Large intestine (tissue), 3 donors: ENCODE measurements at regions not wholly inside any gene's neighbourhood (a gene's known extent, or its start where the extent isn't known, plus 50 kb on each side); places are given as distances from the start of the nearest gene placed in this dataset.
"Not testable (repeated sequence)": the region's sequence is repeated elsewhere in the genome, so short reads cannot be mapped to it uniquely, and the experiment has no call there.

Source experiments
- DNase-seq, 2 donors: peaks; one replicate each; pipeline versions ENCODE4 v3.0.0 to v3.0.0-alpha.2; 2013
- H3K27ac ChIP-seq: one replicate; pipeline ENCODE4 v1.5.1; 2013; ENCODE audit warnings: low read length
- H3K27me3 ChIP-seq: 2 replicates; pipeline ENCODE4 v1.6.1; 2013; ENCODE audit warnings: low read length; ENCODE audit not compliant: control insufficient read depth, insufficient read depth
- H3K36me3 ChIP-seq: 2 replicates; pipeline ENCODE4 v1.6.1; 2013; ENCODE audit warnings: low read length; ENCODE audit not compliant: control insufficient read depth, insufficient read depth
- H3K4me1 ChIP-seq: one replicate; pipeline ENCODE4 v1.6.1; 2013; ENCODE audit warnings: low read length; ENCODE audit not compliant: control insufficient read depth, insufficient read depth
- H3K4me3 ChIP-seq: one replicate; pipeline ENCODE4 v1.5.1; 2013; ENCODE audit warnings: low read length
- H3K9me3 ChIP-seq: one replicate; pipeline ENCODE4 v1.6.1; 2013; ENCODE audit warnings: mild to moderate bottlenecking, low read depth, low read length, moderate library complexity; ENCODE audit not compliant: control insufficient read depth
- WGBS: methylation state at CpG from one replicate; pipeline ENCODE4 v1.1.5; 2013; ENCODE audit warnings: low lambda C conversion rate; ENCODE audit not compliant: insufficient coverage; 5-methylcytosine and 5-hydroxymethylcytosine counted together

GRCh38 chr18:55900380-55900779 is 312.4 kb upstream of the TCF4 start:
- WGBS, result 40% methylated on average over 1 of the region's 2 CpGs
- no peak for DNase-seq
- no peaks in the 10 kb centered on the region for H3K9me3 ChIP-seq
- no peak overlapping the region for H3K4me3 ChIP-seq
- H3K4me1 ChIP-seq, result no peaks in the 10 kb centered on the region
- H3K27ac ChIP-seq, result no peak overlapping the region
- H3K27me3 ChIP-seq, result no peaks in the 10 kb centered on the region
- no peaks in the 10 kb centered on the region for H3K36me3 ChIP-seq

GRCh38 chr18:55897091-55897689 is 309.2 kb upstream of the TCF4 start:
- DNase-seq, result no peak
- no peaks in the 10 kb centered on the region for H3K4me1 ChIP-seq
- H3K36me3 ChIP-seq, result no peaks in the 10 kb centered on the region
- 81% methylated on average over 3 of the region's 3 CpGs for WGBS
- H3K27me3 ChIP-seq, result no peaks in the 10 kb centered on the region
- H3K9me3 ChIP-seq, result no peaks in the 10 kb centered on the region
- no peak overlapping the region for H3K4me3 ChIP-seq
- no peak overlapping the region for H3K27ac ChIP-seq

GRCh38 chr18:55893948-55894347 is 306.0 kb upstream of the TCF4 start:
- no peak overlapping the region for H3K4me3 ChIP-seq
- no peaks in the 10 kb centered on the region for H3K27me3 ChIP-seq
- WGBS, result 93% methylated on average over 4 of the region's 5 CpGs
- H3K27ac ChIP-seq, result no peak overlapping the region
- H3K4me1 ChIP-seq, result no peaks in the 10 kb centered on the region
- no peaks in the 10 kb centered on the region for H3K36me3 ChIP-seq
- DNase-seq, result no peak
- H3K9me3 ChIP-seq, result no peaks in the 10 kb centered on the region

GRCh38 chr18:55892862-55893813 is 305.1 kb upstream of the TCF4 start:
- H3K27me3 ChIP-seq, H3K4me3 ChIP-seq, H3K36me3 ChIP-seq, H3K4me1 ChIP-seq, DNase-seq, H3K9me3 ChIP-seq, H3K27ac ChIP-seq: not testable (repeated sequence)
- WGBS, result no CpG with 5 or more reads among the region's 28 CpGs

- no peak for DNase-seq
- Histone ChIP-seq H3K9me3 (no peaks in the 10 kb centered on the region), H3K27me3 (no peaks in the 10 kb centered on the region), H3K27ac (no peak overlapping the region), H3K4me1 (no peaks in the 10 kb centered on the region), H3K4me3 (no peak overlapping the region), H3K36me3 (no peaks in the 10 kb centered on the region)
- 80% methylated on average over 2 of the region's 4 CpGs for WGBS
These were observed 298.9 kb upstream of the TCF4 start for GRCh38 chr18:55886886-55887285.

GRCh38 chr18:55884498-55884897 is 296.5 kb upstream of the TCF4 start:
- H3K27ac ChIP-seq, result no peak overlapping the region
- H3K4me3 ChIP-seq, result no peak overlapping the region
- H3K36me3 ChIP-seq, result no peaks in the 10 kb centered on the region
- H3K27me3 ChIP-seq, result no peaks in the 10 kb centered on the region
- H3K4me1 ChIP-seq, result no peaks in the 10 kb centered on the region
- no peaks in the 10 kb centered on the region for H3K9me3 ChIP-seq
- no peak for DNase-seq
- WGBS, result 80% methylated on average over 2 of the region's 2 CpGs

GRCh38 chr18:55880617-55881016 is 292.6 kb upstream of the TCF4 start:
- WGBS, result no CpG with 5 or more reads among the region's 8 CpGs
- DNase-seq, result no peak
- no peaks in the 10 kb centered on the region for H3K4me1 ChIP-seq
- H3K27ac ChIP-seq, result no peak overlapping the region
- H3K36me3 ChIP-seq, result no peaks in the 10 kb centered on the region
- no peak overlapping the region for H3K4me3 ChIP-seq
- H3K27me3 ChIP-seq, result no peaks in the 10 kb centered on the region
- H3K9me3 ChIP-seq, result no peaks in the 10 kb centered on the region

GRCh38 chr18:55879331-55879730 is 291.3 kb upstream of the TCF4 start:
- Histone ChIP-seq H3K27ac (no peak overlapping the region), H3K27me3 (no peaks in the 10 kb centered on the region), H3K4me1 (no peaks in the 10 kb centered on the region), H3K9me3 (no peaks in the 10 kb centered on the region), H3K4me3 (no peak overlapping the region), H3K36me3 (no peaks in the 10 kb centered on the region)
- no peak for DNase-seq
- no CpG with 5 or more reads among the region's 2 CpGs for WGBS

GRCh38 chr18:55878224-55878623 is 290.2 kb upstream of the TCF4 start:
- no peaks in the 10 kb centered on the region for H3K9me3 ChIP-seq
- no peaks in the 10 kb centered on the region for H3K4me1 ChIP-seq
- no peak overlapping the region for H3K4me3 ChIP-seq
- no peak for DNase-seq
- no peaks in the 10 kb centered on the region for H3K27me3 ChIP-seq
- no peak overlapping the region for H3K27ac ChIP-seq
- no peaks in the 10 kb centered on the region for H3K36me3 ChIP-seq
- WGBS, result no CpG with 5 or more reads among the region's 1 CpG

- no peaks in the 10 kb centered on the region for H3K27me3 ChIP-seq
- no peaks in the 10 kb centered on the region for H3K9me3 ChIP-seq
- H3K36me3 ChIP-seq, result no peaks in the 10 kb centered on the region
- WGBS, result 83% methylated on average over 1 of the region's 1 CpG
- no peak for DNase-seq
- H3K4me3 ChIP-seq, result no peak overlapping the region
- no peaks in the 10 kb centered on the region for H3K4me1 ChIP-seq
- H3K27ac ChIP-seq, result no peak overlapping the region
These were observed 289.3 kb upstream of the TCF4 start for GRCh38 chr18:55877321-55877720.
